K562 (cell line): ENCODE measurements at regions not wholly inside any gene's neighbourhood (a gene's known extent, or its start where the extent isn't known, plus 50 kb on each side); places are given as distances from the start of the nearest gene placed in this dataset.
A peak's percentile ranks its signal among the peaks of the same experiment; 100 is the strongest.

ENCODE experiments used
- ATAC-seq: fragments of 200-7000 bp; cut with Tn5 transposase; 3 replicates; pipeline ENCODE4 v1.9.1; 2020; ENCODE audit warnings: moderate library complexity
- BruUV-seq: library from RNA; stranded (reverse); fragments of 400-500 nt; replicated peaks from 2 replicates; lab custom pipeline; 2021; lab: Mats Ljungman, UMichigan
- CTCF ChIA-PET: fragments of 300-600 bp; formaldehyde crosslinking; extraction: SDS; loops from one replicate; lab custom pipeline; 2021; ENCODE audit warnings: low intra/inter-chr PET ratio; lab: Yijun Ruan, JAX
- POLR2A ChIA-PET: fragments of 300-600, 350-650 bp; sonication (Branson Sonifier 250); formaldehyde crosslinking; extraction: SDS; loops from one replicate; lab custom pipeline; 2021; ENCODE audit warnings: antibody characterized with exemption, inconsistent platforms; lab: Yijun Ruan, JAX
- DNase-seq, 4 experiments: peaks; one replicate each; pipeline versions ENCODE4 v3.0.0 to v3.0.0-alpha.2; 2011 to 2018; ENCODE audit warnings: low spot score in 3 of 4, mixed read lengths in 3 of 4; ENCODE audit errors: extremely low read depth in 1 of 4
- FAIRE-seq: peaks from 2 replicates; lab custom pipeline; 2011; peaks lifted over from hg19 to GRCh38; lab: Jason Lieb, UNC
- H2AFZ ChIP-seq: 2 replicates; pipeline ENCODE4 v1.6.0; 2011; ENCODE audit warnings: low read depth, low read length, control low read depth, inconsistent platforms
- H3K27ac ChIP-seq: fragments of 200-600 bp; 3 replicates; pipeline ENCODE4 v1.8.0; 2011; ENCODE audit warnings: low read depth, mild to moderate bottlenecking, control low read depth, inconsistent platforms, low read length, moderate library complexity, mixed read lengths; ENCODE audit errors: extremely low read depth
- H3K27me3 ChIP-seq, 2 experiments: fragments of 300-600 bp in 1 of 2; 2 replicates in 1 of 2; 3 replicates in 1 of 2; pipeline versions ENCODE4 v1.6.0 to v1.8.0; 2011; ENCODE audit warnings: inconsistent platforms in 2 of 2, low read length in 2 of 2, mild to moderate bottlenecking in 1 of 2, mixed read lengths in 1 of 2, moderate library complexity in 1 of 2; ENCODE audit not compliant: control insufficient read depth in 2 of 2, insufficient read depth in 2 of 2
- H3K36me3 ChIP-seq: fragments of 300-600 bp; 3 replicates; pipeline ENCODE4 v1.8.0; 2011; ENCODE audit warnings: mild to moderate bottlenecking, low read length, inconsistent platforms; ENCODE audit not compliant: control insufficient read depth, insufficient read depth
- H3K4me1 ChIP-seq, 2 experiments: fragments of 200-600 bp in 1 of 2; replicated peaks in 1 of 2; 2 replicates in 1 of 2; 3 replicates in 1 of 2; pipeline versions ENCODE4 v1.5.1 to v1.8.0; 2011; ENCODE audit warnings: inconsistent platforms in 2 of 2, low read length in 2 of 2, mild to moderate bottlenecking in 1 of 2, mixed read lengths in 1 of 2, moderate library complexity in 1 of 2; ENCODE audit not compliant: control insufficient read depth in 2 of 2, insufficient read depth in 2 of 2
- H3K4me2 ChIP-seq: 2 replicates; pipeline ENCODE4 v1.6.1; 2011; ENCODE audit warnings: low read length, control low read depth, inconsistent platforms, mixed read lengths; ENCODE audit not compliant: insufficient read depth
- H3K4me3 ChIP-seq: fragments of 200-600 bp; sonication (generic), shearing (Covaris generic); 2 replicates; pipeline ENCODE4 v1.5.1; 2016; ENCODE audit warnings: control low read depth, inconsistent platforms
- H3K79me2 ChIP-seq: fragments of 200-600 bp; 3 replicates; pipeline ENCODE4 v1.8.0; 2011; ENCODE audit warnings: low read length, inconsistent platforms; ENCODE audit not compliant: control insufficient read depth, insufficient read depth
- H3K9ac ChIP-seq, 2 experiments: 2 replicates each; pipeline versions ENCODE4 v1.6.0 to v1.6.1; 2011; ENCODE audit warnings: low read depth in 2 of 2, low read length in 2 of 2, control low read depth in 1 of 2, inconsistent platforms in 1 of 2, mild to moderate bottlenecking in 1 of 2, mixed read lengths in 1 of 2; ENCODE audit not compliant: insufficient read depth in 1 of 2
- H3K9me1 ChIP-seq: one replicate; pipeline ENCODE4 v1.6.0; 2011; ENCODE audit warnings: inconsistent platforms, mild to moderate bottlenecking, low read length, moderate library complexity; ENCODE audit not compliant: control insufficient read depth, insufficient read depth
- H3K9me3 ChIP-seq: replicated peaks from 2 replicates; pipeline ENCODE4 v1.5.1; 2011; ENCODE audit warnings: low read depth, low read length, inconsistent platforms; ENCODE audit not compliant: control insufficient read depth, insufficient read depth
- H4K20me1 ChIP-seq: replicated peaks from 2 replicates; pipeline ENCODE4 v1.6.1; 2011; ENCODE audit warnings: low read length, inconsistent platforms, mixed read lengths; ENCODE audit not compliant: control insufficient read depth, insufficient read depth
- DNMT1 ChIP-seq: fragments of 450-650 bp; IDR thresholded peaks from 2 replicates; pipeline ENCODE4 v1.6.1; 2016; ENCODE audit warnings: antibody characterized with exemption, mild to moderate bottlenecking
- HOMEZ ChIP-seq: fragments of 250-450 bp; sonication (Bioruptor Pico); IDR thresholded peaks from 2 replicates; pipeline ENCODE4 v1.4.0; 2020; ENCODE audit warnings: mild to moderate bottlenecking, moderate library complexity
- JUND ChIP-seq, 2 experiments: IDR thresholded peaks; 2 replicates in 1 of 2; 3 replicates in 1 of 2; pipeline ENCODE4 v1.6.1; 2011; ENCODE audit warnings: borderline replicate concordance in 2 of 2, low read depth in 2 of 2, low read length in 2 of 2, improper control_type of control experiment in 1 of 2, missing biosample characterization in 1 of 2, missing genetic modification characterization in 1 of 2, missing genetic modification reagents in 1 of 2
- MXI1 ChIP-seq: IDR thresholded peaks from 2 replicates; pipeline ENCODE4 v1.6.1; 2011; ENCODE audit warnings: low read depth, mild to moderate bottlenecking, improper control_type of control experiment, low read length
- NCOA4 ChIP-seq: fragments of 450-650 bp; IDR thresholded peaks from 2 replicates; pipeline ENCODE4 v1.6.1; 2018; ENCODE audit warnings: mild to moderate bottlenecking; ENCODE audit not compliant: partially characterized antibody
- WGBS: fragments of 100-300 bp; shearing (Covaris generic); methylation state at CpG from one replicate; pipeline ENCODE4 v1.1.6; 2016; ENCODE audit warnings: low coverage, mixed read lengths; ENCODE audit not compliant: insufficient coverage; ENCODE audit errors: missing lambda C conversion rate; 5-methylcytosine and 5-hydroxymethylcytosine counted together
- in situ Hi-C: fragments of 300-500 bp; cut with MboI; formaldehyde crosslinking; loops from 4 replicates; pipeline ENCODE4 v1.15.0; 2018; ENCODE audit warnings: inconsistent platforms, mixed read lengths
- intact Hi-C: fragments of 100-400 bp; cut with micrococcal nuclease; formaldehyde crosslinking; loops from 2 replicates; pipeline ENCODE4 v1.14.2; 2022
- TF ChIP-seq, protein P1 (sequence below): fragments of 250-450 bp; sonication (Bioruptor Pico); IDR thresholded peaks from 2 replicates; pipeline ENCODE4 v1.4.0; 2020; ENCODE audit warnings: mild to moderate bottlenecking, moderate library complexity

- TF ChIP-seq JUND (IDR thresholded peaks at IDR 0.05; ENCODE audit: borderline replicate concordance, low read depth, low read length) (no peak), JUND (tag; IDR thresholded peaks at IDR 0.05; ENCODE audit: borderline replicate concordance, low read depth, low read length) (no peak)
- TF ChIP-seq, all 486 proteins: peak for 2
These were observed 186.2 kb downstream of the ADSS2 start (continued) for GRCh38 chr1:244265507-244265906.

DNA sequence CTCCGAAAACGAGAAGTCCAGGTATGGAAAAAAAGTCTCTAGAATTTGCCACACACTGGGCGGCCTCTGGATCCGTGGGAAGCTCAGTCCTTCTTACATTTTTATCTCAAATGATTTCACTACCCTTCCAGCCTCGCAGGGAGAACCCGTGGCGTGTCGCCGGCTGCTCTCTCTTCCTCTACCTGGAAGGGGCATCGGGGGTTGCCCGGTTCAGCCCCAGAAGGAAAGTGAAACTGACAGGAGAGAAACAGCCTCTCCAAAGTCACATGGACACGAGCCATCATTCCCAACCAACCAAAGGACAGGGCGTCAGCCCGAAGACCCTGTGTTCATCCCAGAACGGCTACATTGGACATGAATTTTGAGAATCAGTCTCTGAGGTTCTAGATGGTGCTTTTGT, 182.5 kb downstream of the ADSS2 start:
- H3K4me2 ChIP-seq = peak overlapping the region; percentile 29; the same call in 1 of the 2 replicates
- ChIA-PET CTCF (no interaction called here), POLR2A (interaction anchor here (0.6 kb wide), 1 partner anchor 247 kb away, joined by 3 read pairs; no protein-coding TSS in a partner anchor)
- BruUV-seq = no TSS peak
- no peak overlapping the region; a peak in 1 of 4 replicates for H3K9ac ChIP-seq
- H3K79me2 ChIP-seq = no peaks in the 10 kb centered on the region
- H4K20me1 ChIP-seq = no peaks in the 10 kb centered on the region
- no peaks in the 10 kb centered on the region for H3K36me3 ChIP-seq
- in situ Hi-C loops = loop anchor here (10.0 to 25.0 kb wide), 3 partner anchors 782 to 1807 kb away; no protein-coding TSS in a partner anchor
- peak overlapping the region; percentile 11; the same call in 1 of the 2 replicates for H2AFZ ChIP-seq
- no peak overlapping the region for H3K27ac ChIP-seq
- H3K4me3 ChIP-seq = no peak overlapping the region
- no peaks in the 10 kb centered on the region for H3K9me3 ChIP-seq
- H3K9me1 ChIP-seq = no peaks in the 10 kb centered on the region
- TF ChIP-seq NCOA4 = no peak
- no peak for TF ChIP-seq HOMEZ (CRISPR knock-in tag)
- TF ChIP-seq, protein P1, sequence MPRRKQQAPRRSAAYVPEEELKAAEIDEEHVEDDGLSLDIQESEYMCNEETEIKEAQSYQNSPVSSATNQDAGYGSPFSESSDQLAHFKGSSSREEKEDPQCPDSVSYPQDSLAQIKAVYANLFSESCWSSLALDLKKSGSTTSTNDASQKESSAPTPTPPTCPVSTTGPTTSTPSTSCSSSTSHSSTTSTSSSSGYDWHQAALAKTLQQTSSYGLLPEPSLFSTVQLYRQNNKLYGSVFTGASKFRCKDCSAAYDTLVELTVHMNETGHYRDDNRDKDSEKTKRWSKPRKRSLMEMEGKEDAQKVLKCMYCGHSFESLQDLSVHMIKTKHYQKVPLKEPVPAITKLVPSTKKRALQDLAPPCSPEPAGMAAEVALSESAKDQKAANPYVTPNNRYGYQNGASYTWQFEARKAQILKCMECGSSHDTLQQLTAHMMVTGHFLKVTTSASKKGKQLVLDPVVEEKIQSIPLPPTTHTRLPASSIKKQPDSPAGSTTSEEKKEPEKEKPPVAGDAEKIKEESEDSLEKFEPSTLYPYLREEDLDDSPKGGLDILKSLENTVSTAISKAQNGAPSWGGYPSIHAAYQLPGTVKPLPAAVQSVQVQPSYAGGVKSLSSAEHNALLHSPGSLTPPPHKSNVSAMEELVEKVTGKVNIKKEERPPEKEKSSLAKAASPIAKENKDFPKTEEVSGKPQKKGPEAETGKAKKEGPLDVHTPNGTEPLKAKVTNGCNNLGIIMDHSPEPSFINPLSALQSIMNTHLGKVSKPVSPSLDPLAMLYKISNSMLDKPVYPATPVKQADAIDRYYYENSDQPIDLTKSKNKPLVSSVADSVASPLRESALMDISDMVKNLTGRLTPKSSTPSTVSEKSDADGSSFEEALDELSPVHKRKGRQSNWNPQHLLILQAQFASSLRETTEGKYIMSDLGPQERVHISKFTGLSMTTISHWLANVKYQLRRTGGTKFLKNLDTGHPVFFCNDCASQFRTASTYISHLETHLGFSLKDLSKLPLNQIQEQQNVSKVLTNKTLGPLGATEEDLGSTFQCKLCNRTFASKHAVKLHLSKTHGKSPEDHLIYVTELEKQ (CRISPR knock-in tag) = no peak
- no peak for TF ChIP-seq MXI1
- no peak for TF ChIP-seq DNMT1
- FAIRE-seq = no peak
- DNase-seq = no peak
- ATAC-seq = no peak
- intact Hi-C loops = no loop called here
- peaks cover 24 to 36% of the 10 kb centered on the region in 2 experiments; a peak in 4 of 5 replicates for H3K27me3 ChIP-seq
- 1% methylated on average over 15 of the region's 15 CpGs for WGBS
- H3K4me1 ChIP-seq = peaks cover 5 to 9% of the 10 kb centered on the region in 2 experiments; a peak in 4 of 5 replicates
